Activated naive CD4-positive, alpha-beta T cell treated with anti-CD3 and anti-CD28 coated beads, Interleukin-2, amount 50 U/mL, for 24 hours (primary cell): ENCODE measurements at regions not wholly inside any gene's neighbourhood (a gene's known extent, or its start where the extent isn't known, plus 50 kb on each side); places are given as distances from the start of the nearest gene placed in this dataset.
"Not testable (repeated sequence)": the region's sequence is repeated elsewhere in the genome, so short reads cannot be mapped to it uniquely, and the experiment has no call there.

ENCODE experiments used
- H3K27ac Mint-ChIP-seq: one replicate; pipeline ENCODE4 v1.8.0; 2021; ENCODE audit warnings: mild to moderate bottlenecking, mixed read lengths
- H3K27me3 Mint-ChIP-seq: one replicate; pipeline ENCODE4 v1.8.0; 2021; ENCODE audit warnings: mixed read lengths
- H3K36me3 Mint-ChIP-seq: one replicate; pipeline ENCODE4 v1.8.0; 2021; ENCODE audit warnings: mixed read lengths
- H3K4me1 Mint-ChIP-seq: one replicate; pipeline ENCODE4 v1.8.0; 2021; ENCODE audit warnings: mixed read lengths
- H3K4me3 Mint-ChIP-seq: one replicate; pipeline ENCODE4 v1.8.0; 2021; ENCODE audit warnings: mild to moderate bottlenecking, mixed read lengths
- H3K9me3 Mint-ChIP-seq: one replicate; pipeline ENCODE4 v1.8.0; 2021; ENCODE audit warnings: mixed read lengths

- no peak overlapping the region for H3K27ac Mint-ChIP-seq
- no peaks in the 10 kb centered on the region for H3K27me3 Mint-ChIP-seq
- H3K4me1 Mint-ChIP-seq, result no peaks in the 10 kb centered on the region
- H3K4me3 Mint-ChIP-seq, result no peak overlapping the region
- no peaks in the 10 kb centered on the region for H3K36me3 Mint-ChIP-seq
- H3K9me3 Mint-ChIP-seq, result no peaks in the 10 kb centered on the region
Observed at GRCh38 chr2:82814146-82814545, 1644.9 kb downstream of the SUCLG1 start.

- H3K27ac Mint-ChIP-seq, result no peak overlapping the region
- no peaks in the 10 kb centered on the region for H3K27me3 Mint-ChIP-seq
- no peak overlapping the region for H3K4me3 Mint-ChIP-seq
- H3K9me3 Mint-ChIP-seq, result no peaks in the 10 kb centered on the region
- no peaks in the 10 kb centered on the region for H3K4me1 Mint-ChIP-seq
- H3K36me3 Mint-ChIP-seq, result no peaks in the 10 kb centered on the region
Observed at GRCh38 chr2:82811946-82812345, 1647.1 kb downstream of the SUCLG1 start.

- no peak overlapping the region for H3K27ac Mint-ChIP-seq
- H3K4me3 Mint-ChIP-seq, result no peak overlapping the region
- no peaks in the 10 kb centered on the region for H3K27me3 Mint-ChIP-seq
- H3K9me3 Mint-ChIP-seq, result peaks cover 21% of the 10 kb centered on the region
- no peaks in the 10 kb centered on the region for H3K36me3 Mint-ChIP-seq
- H3K4me1 Mint-ChIP-seq, result no peaks in the 10 kb centered on the region
Observed at GRCh38 chr2:82803307-82803706, 1655.8 kb downstream of the SUCLG1 start.

GRCh38 chr2:82797469-82797868 is 1661.6 kb downstream of the SUCLG1 start:
- H3K27ac Mint-ChIP-seq, result no peak overlapping the region
- no peaks in the 10 kb centered on the region for H3K4me1 Mint-ChIP-seq
- H3K9me3 Mint-ChIP-seq, result peaks cover 11% of the 10 kb centered on the region
- no peaks in the 10 kb centered on the region for H3K27me3 Mint-ChIP-seq
- no peaks in the 10 kb centered on the region for H3K36me3 Mint-ChIP-seq
- no peak overlapping the region for H3K4me3 Mint-ChIP-seq

- H3K9me3 Mint-ChIP-seq, result peaks cover 4% of the 10 kb centered on the region
- H3K4me1 Mint-ChIP-seq, result no peaks in the 10 kb centered on the region
- no peaks in the 10 kb centered on the region for H3K27me3 Mint-ChIP-seq
- H3K36me3 Mint-ChIP-seq, result no peaks in the 10 kb centered on the region
- no peak overlapping the region for H3K4me3 Mint-ChIP-seq
- no peak overlapping the region for H3K27ac Mint-ChIP-seq
Observed at GRCh38 chr2:82796132-82796531, 1662.9 kb downstream of the SUCLG1 start.

GRCh38 chr2:82795446-82795845 is 1663.6 kb downstream of the SUCLG1 start:
- H3K4me1 Mint-ChIP-seq, result no peaks in the 10 kb centered on the region
- no peak overlapping the region for H3K4me3 Mint-ChIP-seq
- H3K27ac Mint-ChIP-seq, result no peak overlapping the region
- H3K27me3 Mint-ChIP-seq, result no peaks in the 10 kb centered on the region
- no peaks in the 10 kb centered on the region for H3K36me3 Mint-ChIP-seq
- peaks cover 4% of the 10 kb centered on the region for H3K9me3 Mint-ChIP-seq

- Mint-ChIP-seq H3K36me3 (no peaks in the 10 kb centered on the region), H3K9me3 (peaks cover 4% of the 10 kb centered on the region), H3K27ac (no peak overlapping the region), H3K4me1 (no peaks in the 10 kb centered on the region), H3K27me3 (no peaks in the 10 kb centered on the region), H3K4me3 (no peak overlapping the region)
Observed at GRCh38 chr2:82793711-82794435, 1665.2 kb downstream of the SUCLG1 start.

- no peak overlapping the region for H3K4me3 Mint-ChIP-seq
- H3K27me3 Mint-ChIP-seq, result no peaks in the 10 kb centered on the region
- H3K27ac Mint-ChIP-seq, result no peak overlapping the region
- H3K4me1 Mint-ChIP-seq, result no peaks in the 10 kb centered on the region
- H3K36me3 Mint-ChIP-seq, result no peaks in the 10 kb centered on the region
- H3K9me3 Mint-ChIP-seq, result peaks cover 4% of the 10 kb centered on the region
Observed at GRCh38 chr2:82792316-82792715, 1666.8 kb downstream of the SUCLG1 start.

- H3K4me3 Mint-ChIP-seq, result no peak overlapping the region
- H3K36me3 Mint-ChIP-seq, result no peaks in the 10 kb centered on the region
- no peaks in the 10 kb centered on the region for H3K4me1 Mint-ChIP-seq
- no peak overlapping the region for H3K27ac Mint-ChIP-seq
- no peaks in the 10 kb centered on the region for H3K27me3 Mint-ChIP-seq
- H3K9me3 Mint-ChIP-seq, result no peaks in the 10 kb centered on the region
Observed at GRCh38 chr2:82790206-82791021, 1668.7 kb downstream of the SUCLG1 start.

- H3K9me3 Mint-ChIP-seq, result no peaks in the 10 kb centered on the region
- no peak overlapping the region for H3K27ac Mint-ChIP-seq
- H3K27me3 Mint-ChIP-seq, result no peaks in the 10 kb centered on the region
- H3K4me3 Mint-ChIP-seq, result no peak overlapping the region
- no peaks in the 10 kb centered on the region for H3K4me1 Mint-ChIP-seq
- no peaks in the 10 kb centered on the region for H3K36me3 Mint-ChIP-seq
Observed at GRCh38 chr2:82789851-82790205, 1669.3 kb downstream of the SUCLG1 start.

- Mint-ChIP-seq H3K27me3 (no peaks in the 10 kb centered on the region), H3K36me3 (no peaks in the 10 kb centered on the region), H3K4me3 (no peak overlapping the region), H3K27ac (no peak overlapping the region), H3K9me3 (peaks cover 11% of the 10 kb centered on the region), H3K4me1 (no peaks in the 10 kb centered on the region)
Observed at GRCh38 chr2:82781176-82781915, 1677.7 kb downstream of the SUCLG1 start.

GRCh38 chr2:82780050-82780449 is 1679.0 kb downstream of the SUCLG1 start:
- Mint-ChIP-seq H3K36me3 (no peaks in the 10 kb centered on the region), H3K4me3 (no peak overlapping the region), H3K9me3 (peaks cover 16% of the 10 kb centered on the region), H3K27ac (no peak overlapping the region), H3K27me3 (no peaks in the 10 kb centered on the region), H3K4me1 (no peaks in the 10 kb centered on the region)

- H3K9me3 Mint-ChIP-seq, result peaks cover 24% of the 10 kb centered on the region
- H3K27ac Mint-ChIP-seq, result no peak overlapping the region
- no peaks in the 10 kb centered on the region for H3K36me3 Mint-ChIP-seq
- H3K4me3 Mint-ChIP-seq, result no peak overlapping the region
- H3K4me1 Mint-ChIP-seq, result no peaks in the 10 kb centered on the region
- no peaks in the 10 kb centered on the region for H3K27me3 Mint-ChIP-seq
Observed at GRCh38 chr2:82752396-82752795, 1706.7 kb downstream of the SUCLG1 start.

- no peaks in the 10 kb centered on the region for H3K36me3 Mint-ChIP-seq
- H3K27me3 Mint-ChIP-seq, result no peaks in the 10 kb centered on the region
- peaks cover 37% of the 10 kb centered on the region for H3K9me3 Mint-ChIP-seq
- no peak overlapping the region for H3K4me3 Mint-ChIP-seq
- no peak overlapping the region for H3K27ac Mint-ChIP-seq
- no peaks in the 10 kb centered on the region for H3K4me1 Mint-ChIP-seq
Observed at GRCh38 chr2:82748653-82749052, 1710.4 kb downstream of the SUCLG1 start.

GRCh38 chr2:82740527-82740926 is 1718.6 kb downstream of the SUCLG1 start:
- peaks cover 13% of the 10 kb centered on the region for H3K9me3 Mint-ChIP-seq
- no peaks in the 10 kb centered on the region for H3K4me1 Mint-ChIP-seq
- H3K36me3 Mint-ChIP-seq, result no peaks in the 10 kb centered on the region
- H3K27ac Mint-ChIP-seq, result no peak overlapping the region
- no peaks in the 10 kb centered on the region for H3K27me3 Mint-ChIP-seq
- H3K4me3 Mint-ChIP-seq, result no peak overlapping the region

- H3K4me1 Mint-ChIP-seq, H3K4me3 Mint-ChIP-seq, H3K36me3 Mint-ChIP-seq: not testable (repeated sequence)
Observed at GRCh38 chr2:82737965-82738364, 1721.1 kb downstream of the SUCLG1 start.

More at GRCh38 chr2:82737965-82738364, 1721.1 kb downstream of the SUCLG1 start:
- not testable (repeated sequence) for H3K27me3 Mint-ChIP-seq, H3K27ac Mint-ChIP-seq, H3K9me3 Mint-ChIP-seq
